Activated T-cell treated with anti-CD3 and anti-CD28 coated beads, Interleukin-2, amount 50 U/mL, for 4 hours (primary cell): ENCODE measurements at regions not wholly inside any gene's neighbourhood (a gene's known extent, or its start where the extent isn't known, plus 50 kb on each side); places are given as distances from the start of the nearest gene placed in this dataset.

Source experiments
- ATAC-seq, 2 donors: fragments of 200-7000 bp; cut with Tn5 transposase; one replicate each; pipeline ENCODE4 v1.10.0; 2021
- DNase-seq: peaks from one replicate; pipeline ENCODE4 v3.0.0-alpha.2; 2020
- H3K27me3 Mint-ChIP-seq: one replicate; pipeline ENCODE4 v1.8.0; 2021; ENCODE audit warnings: low read depth, mixed read lengths
- H3K36me3 Mint-ChIP-seq: one replicate; pipeline ENCODE4 v1.8.0; 2022; ENCODE audit warnings: mixed read lengths; ENCODE audit not compliant: insufficient read depth
- H3K4me1 Mint-ChIP-seq: one replicate; pipeline ENCODE4 v1.8.0; 2021; ENCODE audit warnings: low read depth, mixed read lengths
- H3K4me3 Mint-ChIP-seq: one replicate; pipeline ENCODE4 v1.8.0; 2021; ENCODE audit warnings: mild to moderate bottlenecking, moderate library complexity, mixed read lengths
- H3K9me3 Mint-ChIP-seq: one replicate; pipeline ENCODE4 v1.8.0; 2021; ENCODE audit warnings: mixed read lengths

DNA sequence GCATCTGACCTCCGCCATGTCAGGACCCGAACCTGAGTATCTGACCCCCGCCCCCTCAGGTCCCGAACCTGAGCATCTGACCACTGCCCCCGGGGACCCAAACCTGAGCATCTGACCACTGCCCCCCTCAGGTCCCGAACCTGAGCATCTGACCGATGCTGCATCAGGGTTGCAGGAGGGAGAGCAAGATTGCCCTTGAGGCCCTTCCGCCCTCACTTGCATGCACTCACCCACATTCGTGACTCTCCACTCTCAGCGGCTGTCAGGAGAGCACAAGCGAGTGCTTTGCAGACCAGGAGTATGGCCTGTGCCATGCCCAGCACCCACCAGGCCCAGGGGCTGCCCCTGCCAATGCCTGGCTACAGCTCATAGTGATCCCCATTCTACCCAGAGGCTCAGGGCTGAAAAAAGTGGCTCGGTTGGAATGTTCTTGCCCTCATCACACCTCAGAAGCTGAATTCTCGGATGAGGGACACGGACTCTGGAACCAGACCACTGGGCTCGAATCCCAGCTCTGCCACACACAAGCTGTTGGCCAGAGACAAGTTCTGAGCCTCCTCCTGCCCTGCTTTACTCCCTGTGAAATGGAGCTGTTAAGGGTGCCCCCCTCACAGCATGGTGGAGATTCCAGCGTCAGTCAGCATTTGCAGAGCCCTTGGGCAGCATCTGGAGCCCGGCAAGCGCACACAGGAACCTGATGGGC, 82.1 kb downstream of the DLL1 start:
- no peak overlapping the region for H3K4me3 Mint-ChIP-seq
- no peak for DNase-seq

DNA sequence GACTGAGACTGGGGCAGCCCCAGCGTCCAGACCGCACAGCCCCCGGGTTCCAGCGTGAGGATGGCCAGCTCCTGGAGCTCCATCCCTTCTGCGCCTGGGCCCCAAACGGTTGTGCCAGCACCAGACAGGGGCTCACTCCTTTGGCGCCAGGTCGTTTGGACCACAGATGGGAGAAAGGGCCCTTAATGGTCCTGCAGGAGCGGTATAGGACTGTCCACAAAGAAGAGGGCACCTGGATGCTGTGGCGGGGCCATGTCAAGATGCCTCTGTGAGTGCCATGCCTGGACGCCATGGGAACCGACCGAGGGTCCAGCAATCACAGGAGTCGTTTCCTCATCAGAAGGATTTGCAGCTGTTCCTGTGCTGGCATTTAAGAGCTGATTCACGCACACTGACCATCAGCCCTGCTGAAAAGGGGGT, 82.7 kb downstream of the DLL1 start:
- H3K9me3 Mint-ChIP-seq: peaks cover 11% of the 10 kb centered on the region
- H3K4me1 Mint-ChIP-seq: no peaks in the 10 kb centered on the region
- no peak overlapping the region for H3K4me3 Mint-ChIP-seq
- H3K27me3 Mint-ChIP-seq: no peaks in the 10 kb centered on the region
- no peaks in the 10 kb centered on the region for H3K36me3 Mint-ChIP-seq
- ATAC-seq: no peak
- no peak for DNase-seq

More for the DNA sequence above, 82.1 kb downstream of the DLL1 start:
- no peaks in the 10 kb centered on the region for H3K36me3 Mint-ChIP-seq
- H3K9me3 Mint-ChIP-seq: peaks cover 8% of the 10 kb centered on the region
- H3K27me3 Mint-ChIP-seq: no peaks in the 10 kb centered on the region
- ATAC-seq: no peak
- no peaks in the 10 kb centered on the region for H3K4me1 Mint-ChIP-seq

DNA sequence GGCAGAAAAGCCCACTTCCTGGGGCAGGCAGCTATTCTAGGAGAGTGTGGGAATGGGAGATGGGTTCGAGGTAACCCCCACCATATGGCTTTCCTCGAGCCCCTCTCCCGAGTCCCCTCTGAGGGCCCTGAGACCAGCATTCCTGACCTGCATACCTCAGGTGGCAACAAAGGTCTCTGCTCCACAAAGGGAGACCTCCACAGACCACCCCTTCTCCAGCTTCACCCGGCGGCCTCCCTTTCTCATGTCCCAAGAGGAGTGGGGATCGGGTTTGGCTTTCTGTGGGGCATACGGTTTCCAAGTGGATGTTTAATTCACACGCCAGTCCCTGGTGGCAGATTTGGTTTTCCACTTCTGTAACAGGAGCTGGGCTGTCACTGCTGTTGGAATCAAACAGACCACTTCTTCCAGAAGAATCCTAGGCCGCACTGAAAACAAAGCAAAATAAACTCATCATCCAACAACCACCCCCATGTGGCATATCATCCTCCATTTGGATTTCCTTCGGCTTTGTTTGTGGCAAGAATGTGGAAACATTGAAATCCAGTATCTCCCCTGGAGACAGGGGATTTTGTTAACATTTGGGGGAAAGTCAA, 83.2 kb downstream of the DLL1 start:
- DNase-seq (no peak), ATAC-seq (no peak)
- Mint-ChIP-seq H3K9me3 (peaks cover 15% of the 10 kb centered on the region), H3K4me3 (no peak overlapping the region), H3K36me3 (no peaks in the 10 kb centered on the region), H3K27me3 (no peaks in the 10 kb centered on the region), H3K4me1 (no peaks in the 10 kb centered on the region)

DNA sequence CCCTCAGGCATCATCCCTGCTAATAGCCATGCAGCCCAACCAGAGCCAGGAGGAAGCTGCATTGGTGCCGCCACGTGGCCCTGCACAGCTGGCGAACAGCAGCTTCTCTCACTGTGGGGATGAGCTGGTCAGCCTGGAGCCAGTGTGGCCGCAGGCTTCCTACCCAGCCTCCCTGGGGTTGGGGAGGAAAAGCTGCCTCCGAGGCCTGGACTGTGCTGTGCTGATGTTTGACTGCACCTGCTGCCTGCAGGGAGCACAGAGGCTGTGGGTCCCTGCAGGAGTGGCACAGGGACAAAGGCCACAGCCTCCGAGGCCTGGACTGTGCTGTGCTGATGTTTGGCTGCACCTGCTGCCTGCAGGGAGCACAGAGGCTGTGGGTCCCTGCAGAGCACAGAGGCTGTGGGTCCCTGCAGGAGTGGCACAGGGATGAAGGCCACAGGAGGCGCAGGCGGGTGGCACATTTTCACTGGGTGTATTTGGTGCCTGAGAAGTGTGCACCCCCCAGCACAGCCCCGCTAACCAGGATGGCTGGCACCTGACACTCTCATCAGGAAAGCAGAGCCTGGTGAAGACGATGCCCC, 83.9 kb downstream of the DLL1 start:
- ATAC-seq: no peak
- H3K27me3 Mint-ChIP-seq: no peaks in the 10 kb centered on the region
- no peak overlapping the region for H3K4me3 Mint-ChIP-seq
- H3K4me1 Mint-ChIP-seq: no peaks in the 10 kb centered on the region
- no peaks in the 10 kb centered on the region for H3K36me3 Mint-ChIP-seq
- peaks cover 15% of the 10 kb centered on the region for H3K9me3 Mint-ChIP-seq
- no peak for DNase-seq

DNA sequence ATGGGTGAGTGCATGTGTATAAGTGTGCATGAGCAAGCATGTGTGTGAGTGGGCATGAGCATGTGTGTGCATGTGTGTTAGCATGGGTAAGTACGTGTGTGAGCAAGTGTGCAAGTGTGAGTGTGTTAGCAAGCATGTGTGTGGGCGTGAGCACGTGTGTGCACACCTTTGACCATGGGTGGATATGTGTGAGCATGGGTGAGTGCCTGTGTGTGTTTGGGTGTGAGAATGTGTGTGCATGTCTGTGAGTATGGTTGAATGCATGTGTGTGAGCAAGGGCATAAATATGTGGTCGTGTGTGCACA, 84.6 kb downstream of the DLL1 start:
- ATAC-seq (no peak), DNase-seq (no peak)
- Mint-ChIP-seq H3K4me1 (no peaks in the 10 kb centered on the region), H3K27me3 (no peaks in the 10 kb centered on the region), H3K9me3 (peaks cover 15% of the 10 kb centered on the region), H3K4me3 (no peak overlapping the region), H3K36me3 (no peaks in the 10 kb centered on the region)

DNA sequence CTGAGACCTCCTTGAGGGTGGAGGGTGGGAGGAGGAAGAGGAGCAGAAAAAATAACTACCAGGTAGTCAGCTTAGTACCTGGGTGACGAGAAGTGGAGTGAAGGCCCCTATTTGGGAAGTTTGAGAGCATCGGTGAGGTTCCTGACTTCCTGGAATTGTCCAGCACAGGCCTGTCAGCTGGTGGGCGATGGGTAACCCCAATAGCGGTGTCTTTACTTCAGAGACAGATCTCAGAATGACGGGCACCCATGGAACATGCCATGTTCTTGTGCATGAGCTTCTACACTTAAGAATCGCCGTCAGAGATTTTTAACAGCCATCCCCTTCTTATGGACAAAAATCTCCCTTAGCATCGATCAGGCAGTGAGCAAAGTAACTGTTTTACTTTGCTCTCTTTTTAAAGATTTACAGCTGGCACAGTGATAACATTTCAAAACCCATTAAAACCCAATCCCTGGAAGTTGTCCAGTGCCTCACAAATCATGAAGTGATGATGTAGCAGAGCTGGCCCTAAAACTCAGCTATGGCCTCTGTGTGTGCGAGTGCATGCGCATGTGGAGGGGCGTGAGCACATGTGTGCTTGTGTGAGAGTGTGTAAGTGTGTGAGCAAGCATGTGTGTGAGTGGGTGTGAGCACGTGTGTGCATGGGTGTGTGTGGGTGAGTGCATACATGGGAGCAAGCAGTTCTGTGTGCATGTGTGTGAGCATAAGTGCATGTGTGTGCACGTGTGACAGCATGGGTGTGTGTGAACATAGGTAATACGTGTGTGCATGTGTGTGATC, 85.2 kb downstream of the DLL1 start:
- H3K4me1 Mint-ChIP-seq: no peaks in the 10 kb centered on the region
- H3K4me3 Mint-ChIP-seq: no peak overlapping the region
- no peaks in the 10 kb centered on the region for H3K27me3 Mint-ChIP-seq
- no peak for DNase-seq
- no peaks in the 10 kb centered on the region for H3K36me3 Mint-ChIP-seq
- no peak for ATAC-seq
- H3K9me3 Mint-ChIP-seq: peaks cover 15% of the 10 kb centered on the region

DNA sequence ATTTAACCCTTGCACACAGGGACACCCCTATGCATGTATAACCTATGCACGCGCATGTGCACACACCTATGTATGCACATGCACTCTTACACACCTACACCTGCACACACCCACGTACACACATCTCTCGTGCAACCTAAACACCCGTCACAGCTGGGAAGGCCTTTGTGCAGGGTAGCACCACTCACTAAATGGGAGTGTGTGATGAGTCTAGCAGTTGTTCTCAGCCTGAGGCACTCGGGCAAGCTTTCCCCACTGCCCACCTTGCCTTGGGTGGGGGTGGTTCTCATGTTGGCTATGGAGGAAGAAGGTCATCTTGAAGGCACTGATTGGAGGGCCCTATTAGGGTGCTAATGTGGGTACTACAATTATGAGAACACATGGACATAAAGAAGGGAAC, 85.8 kb downstream of the DLL1 start:
- H3K27me3 Mint-ChIP-seq: no peaks in the 10 kb centered on the region
- DNase-seq (no peak), ATAC-seq (no peak)
- H3K4me1 Mint-ChIP-seq: no peaks in the 10 kb centered on the region
- peaks cover 15% of the 10 kb centered on the region for H3K9me3 Mint-ChIP-seq
- no peaks in the 10 kb centered on the region for H3K36me3 Mint-ChIP-seq
- no peak overlapping the region for H3K4me3 Mint-ChIP-seq

DNA sequence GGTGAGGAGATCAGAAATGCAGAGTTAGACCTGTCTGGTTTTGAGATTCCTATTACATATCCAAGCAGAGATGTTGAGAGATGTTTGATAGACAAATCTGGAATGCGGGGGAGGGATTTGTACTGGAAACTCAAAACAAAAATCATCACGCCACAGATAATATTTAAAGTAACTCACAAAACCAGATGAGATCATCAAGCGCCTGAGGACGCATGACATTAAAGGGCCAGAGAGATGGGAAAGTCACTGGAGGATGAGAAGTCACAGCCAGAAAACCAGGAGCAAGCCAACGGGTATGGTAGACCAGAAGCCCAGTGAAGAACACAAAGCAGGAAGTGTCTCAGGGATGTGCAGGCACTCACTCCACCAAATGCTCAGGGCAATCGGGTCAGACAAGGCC, 87.7 kb downstream of the DLL1 start:
- no peak for DNase-seq

GRCh38 chr6:170202416-170203135, 88.3 kb downstream of the DLL1 start:
- H3K9me3 Mint-ChIP-seq: peaks cover 15% of the 10 kb centered on the region
- no peak for DNase-seq
- no peaks in the 10 kb centered on the region for H3K27me3 Mint-ChIP-seq
- ATAC-seq: no peak
- H3K4me3 Mint-ChIP-seq: no peak overlapping the region
- H3K4me1 Mint-ChIP-seq: no peaks in the 10 kb centered on the region
- no peaks in the 10 kb centered on the region for H3K36me3 Mint-ChIP-seq

More for the DNA sequence above, 87.7 kb downstream of the DLL1 start:
- H3K4me3 Mint-ChIP-seq: no peak overlapping the region
- H3K27me3 Mint-ChIP-seq: no peaks in the 10 kb centered on the region
- H3K4me1 Mint-ChIP-seq: no peaks in the 10 kb centered on the region
- H3K9me3 Mint-ChIP-seq: peaks cover 15% of the 10 kb centered on the region
- no peak for ATAC-seq
- no peaks in the 10 kb centered on the region for H3K36me3 Mint-ChIP-seq

DNA sequence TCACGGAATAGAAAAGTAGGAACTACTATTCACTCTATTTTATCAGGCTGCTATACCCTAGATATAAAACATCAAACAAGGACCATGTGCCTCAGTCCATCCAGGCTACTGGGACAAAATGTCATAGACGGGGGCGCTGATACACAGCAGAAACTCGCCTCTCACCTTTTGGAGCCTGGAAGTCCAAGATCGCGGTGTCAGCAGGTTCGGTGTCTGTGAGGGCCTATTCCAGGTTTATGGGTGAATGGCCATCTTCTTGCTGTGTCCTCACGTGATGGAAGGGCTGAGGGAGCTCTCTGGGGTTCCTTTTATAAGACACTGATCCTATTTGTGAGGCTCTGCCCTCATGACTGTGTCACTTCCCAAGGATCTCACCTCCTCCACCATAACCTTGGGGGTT, 89.5 kb downstream of the DLL1 start:
- no peaks in the 10 kb centered on the region for H3K36me3 Mint-ChIP-seq
- H3K27me3 Mint-ChIP-seq: no peaks in the 10 kb centered on the region
- DNase-seq: no peak
- peaks cover 15% of the 10 kb centered on the region for H3K9me3 Mint-ChIP-seq
- no peaks in the 10 kb centered on the region for H3K4me1 Mint-ChIP-seq
- no peak for ATAC-seq
- no peak overlapping the region for H3K4me3 Mint-ChIP-seq

DNA sequence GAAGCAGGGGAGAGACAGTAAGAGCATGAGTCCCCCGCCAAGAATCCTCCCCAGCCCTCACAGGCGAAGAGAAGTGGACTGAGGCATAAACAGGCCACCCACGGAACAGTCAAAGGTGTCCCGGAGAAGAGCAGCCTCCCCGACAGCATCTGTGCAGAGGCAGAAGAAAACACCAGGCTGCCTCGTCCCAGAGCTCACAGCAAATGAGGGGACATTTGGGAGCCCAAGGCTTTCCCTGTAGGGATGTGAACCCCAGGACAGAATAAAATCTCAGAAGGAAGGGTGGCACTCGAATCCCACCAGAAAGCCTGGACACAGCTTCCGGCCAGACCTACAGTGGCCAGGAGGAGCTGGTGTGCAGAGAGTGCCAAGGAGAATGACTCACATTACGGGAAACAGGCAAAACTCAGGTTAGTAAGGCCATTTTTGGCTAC, 90.4 kb downstream of the DLL1 start:
- H3K27me3 Mint-ChIP-seq: peaks cover 6% of the 10 kb centered on the region
- H3K9me3 Mint-ChIP-seq: peaks cover 22% of the 10 kb centered on the region
- no peak for ATAC-seq
- DNase-seq: no peak
- H3K4me3 Mint-ChIP-seq: no peak overlapping the region
- no peaks in the 10 kb centered on the region for H3K4me1 Mint-ChIP-seq
- H3K36me3 Mint-ChIP-seq: no peaks in the 10 kb centered on the region

DNA sequence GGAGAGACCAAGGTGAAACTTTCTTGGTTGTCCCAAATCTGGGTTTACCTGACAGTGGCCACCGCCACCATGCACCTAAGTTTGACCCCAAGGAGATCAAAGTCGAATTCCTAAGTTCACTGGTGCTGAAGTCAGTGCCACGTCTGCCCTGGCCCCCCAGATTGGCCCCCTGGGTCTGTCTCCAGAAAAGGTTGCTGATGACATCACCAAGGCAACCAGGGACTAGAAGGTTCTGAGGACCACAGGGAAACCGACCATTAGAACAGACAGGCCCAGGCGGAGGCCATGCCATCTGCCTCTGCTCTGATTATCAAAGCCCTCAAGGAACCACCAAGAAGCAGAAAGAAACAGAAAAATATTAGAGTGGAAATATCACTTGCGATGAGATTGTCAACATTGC, 91.2 kb downstream of the DLL1 start:
- peaks cover 6% of the 10 kb centered on the region for H3K27me3 Mint-ChIP-seq

DNA sequence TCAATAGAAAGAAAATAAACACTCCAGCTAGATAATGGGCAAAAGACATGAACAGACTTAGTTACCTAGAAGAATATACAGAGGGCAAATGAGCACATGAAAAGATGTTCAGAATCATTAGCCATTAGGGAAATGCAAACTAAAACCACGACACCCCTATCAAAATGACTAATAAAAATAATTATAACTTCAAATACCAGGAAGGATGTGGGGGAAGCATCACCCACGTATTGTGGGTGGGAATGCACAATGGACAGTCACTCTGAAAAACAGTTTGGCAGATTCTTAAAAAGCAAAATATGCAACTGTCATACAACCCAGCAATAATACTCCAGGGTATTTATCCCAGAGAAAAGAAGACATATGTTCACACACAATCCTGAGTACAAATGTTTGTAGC, 92.6 kb downstream of the DLL1 start:
- ATAC-seq: no peak
- H3K27me3 Mint-ChIP-seq: peaks cover 16% of the 10 kb centered on the region
- H3K4me1 Mint-ChIP-seq: no peaks in the 10 kb centered on the region
- DNase-seq: no peak
- H3K4me3 Mint-ChIP-seq: no peak overlapping the region
- H3K9me3 Mint-ChIP-seq: peaks cover 29% of the 10 kb centered on the region
- H3K36me3 Mint-ChIP-seq: no peaks in the 10 kb centered on the region

More for the DNA sequence above, 91.2 kb downstream of the DLL1 start:
- peaks cover 28% of the 10 kb centered on the region for H3K9me3 Mint-ChIP-seq
- ATAC-seq (no peak), DNase-seq (no peak)
- no peak overlapping the region for H3K4me3 Mint-ChIP-seq
- H3K4me1 Mint-ChIP-seq: no peaks in the 10 kb centered on the region
- no peaks in the 10 kb centered on the region for H3K36me3 Mint-ChIP-seq

DNA sequence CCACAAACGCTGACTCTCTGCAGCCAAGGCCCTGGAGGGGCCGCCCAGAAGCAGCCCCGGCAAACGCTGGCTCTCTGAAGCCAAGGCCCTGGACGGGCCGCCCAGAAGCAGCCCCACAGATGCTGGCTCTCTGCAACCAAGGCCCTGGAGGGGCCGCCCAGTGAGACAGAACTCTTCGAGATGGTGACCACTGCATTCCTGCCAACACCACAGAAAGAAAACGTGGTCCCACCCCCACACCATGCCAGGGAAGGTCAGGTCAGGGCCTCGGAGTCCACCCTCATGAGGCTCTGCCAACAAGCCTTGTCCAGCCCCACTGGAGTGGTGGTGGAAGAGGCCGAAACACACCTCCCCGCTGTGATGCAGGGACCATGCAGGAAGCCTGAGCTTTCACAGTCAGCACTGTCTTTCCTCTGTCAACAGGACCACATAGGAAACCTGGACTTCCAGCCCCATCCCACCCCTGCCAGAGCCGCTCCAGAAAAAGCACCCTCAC, 97.5 kb downstream of the DLL1 start:
- no peaks in the 10 kb centered on the region for H3K4me1 Mint-ChIP-seq
- ATAC-seq (no peak), DNase-seq (no peak)
- H3K9me3 Mint-ChIP-seq: peaks cover 25% of the 10 kb centered on the region
- no peak overlapping the region for H3K4me3 Mint-ChIP-seq
- H3K36me3 Mint-ChIP-seq: no peaks in the 10 kb centered on the region
- H3K27me3 Mint-ChIP-seq: peaks cover 27% of the 10 kb centered on the region
